ENCODE measurements at regions not wholly inside any gene's neighbourhood (a gene's known extent, or its start where the extent isn't known, plus 50 kb on each side); places are given as distances from the start of the nearest gene placed in this dataset.

DNA sequence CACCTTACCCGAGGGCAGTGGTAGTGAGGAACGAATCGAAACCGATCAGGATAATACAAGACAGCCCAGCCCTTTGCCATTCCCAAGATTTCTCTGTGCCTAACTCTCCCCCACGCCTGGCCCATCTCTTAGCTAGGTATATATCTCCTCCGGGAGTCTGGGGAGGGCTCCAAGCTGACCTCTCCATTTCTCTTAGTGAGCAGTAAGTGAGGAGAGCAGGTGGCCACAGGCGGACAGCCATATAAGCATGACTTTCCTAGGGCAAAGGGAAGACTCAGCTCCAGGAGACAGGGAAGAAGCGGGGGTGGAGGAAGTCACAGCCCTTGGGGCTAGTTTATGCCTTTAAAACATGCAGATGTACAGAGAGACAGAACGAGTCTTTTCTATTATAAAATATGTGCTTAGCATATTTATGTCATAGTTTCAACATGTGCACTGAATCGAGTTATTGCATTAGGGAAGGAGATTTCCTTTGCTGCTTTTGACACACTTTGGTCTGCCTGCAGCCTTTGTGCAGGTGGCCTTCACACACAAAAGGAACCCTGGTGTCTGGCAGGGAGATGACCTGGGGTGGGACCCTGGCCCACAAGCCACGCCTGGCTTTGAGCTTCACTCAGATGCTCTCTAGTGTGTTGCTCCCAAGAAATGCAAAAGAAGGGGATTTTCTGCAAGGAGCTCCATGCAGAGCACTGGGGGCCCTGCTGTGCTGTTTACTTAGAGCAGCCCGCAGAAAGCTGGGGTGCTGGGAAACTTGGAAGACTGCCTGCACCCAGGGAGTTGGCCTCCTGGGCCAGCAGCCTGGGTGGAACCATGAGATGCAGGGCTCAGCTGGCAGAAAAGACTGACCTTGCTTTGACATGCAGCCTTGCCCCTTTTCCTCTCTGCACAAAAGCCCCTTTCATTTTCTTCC lies 613.3 kb downstream of the BCOR start:
- Histone ChIP-seq H3K4me3 (ENCODE audit: low read depth, low read length) (no peak overlapping the region), H3K27me3 (ENCODE audit: control insufficient read depth, insufficient read depth, low read length) (no peaks in the 10 kb centered on the region), H3K36me3 (ENCODE audit: control insufficient read depth, insufficient read depth, low read length) (no peaks in the 10 kb centered on the region)
- no peak for DNase-seq (ENCODE audit: low read depth)
- TF ChIP-seq, protein P1, sequence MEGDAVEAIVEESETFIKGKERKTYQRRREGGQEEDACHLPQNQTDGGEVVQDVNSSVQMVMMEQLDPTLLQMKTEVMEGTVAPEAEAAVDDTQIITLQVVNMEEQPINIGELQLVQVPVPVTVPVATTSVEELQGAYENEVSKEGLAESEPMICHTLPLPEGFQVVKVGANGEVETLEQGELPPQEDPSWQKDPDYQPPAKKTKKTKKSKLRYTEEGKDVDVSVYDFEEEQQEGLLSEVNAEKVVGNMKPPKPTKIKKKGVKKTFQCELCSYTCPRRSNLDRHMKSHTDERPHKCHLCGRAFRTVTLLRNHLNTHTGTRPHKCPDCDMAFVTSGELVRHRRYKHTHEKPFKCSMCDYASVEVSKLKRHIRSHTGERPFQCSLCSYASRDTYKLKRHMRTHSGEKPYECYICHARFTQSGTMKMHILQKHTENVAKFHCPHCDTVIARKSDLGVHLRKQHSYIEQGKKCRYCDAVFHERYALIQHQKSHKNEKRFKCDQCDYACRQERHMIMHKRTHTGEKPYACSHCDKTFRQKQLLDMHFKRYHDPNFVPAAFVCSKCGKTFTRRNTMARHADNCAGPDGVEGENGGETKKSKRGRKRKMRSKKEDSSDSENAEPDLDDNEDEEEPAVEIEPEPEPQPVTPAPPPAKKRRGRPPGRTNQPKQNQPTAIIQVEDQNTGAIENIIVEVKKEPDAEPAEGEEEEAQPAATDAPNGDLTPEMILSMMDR (IDR thresholded peaks at IDR 0.05; ENCODE audit: insufficient read depth, low read length, severe bottlenecking), result no peak
- no peak for FAIRE-seq

DNA sequence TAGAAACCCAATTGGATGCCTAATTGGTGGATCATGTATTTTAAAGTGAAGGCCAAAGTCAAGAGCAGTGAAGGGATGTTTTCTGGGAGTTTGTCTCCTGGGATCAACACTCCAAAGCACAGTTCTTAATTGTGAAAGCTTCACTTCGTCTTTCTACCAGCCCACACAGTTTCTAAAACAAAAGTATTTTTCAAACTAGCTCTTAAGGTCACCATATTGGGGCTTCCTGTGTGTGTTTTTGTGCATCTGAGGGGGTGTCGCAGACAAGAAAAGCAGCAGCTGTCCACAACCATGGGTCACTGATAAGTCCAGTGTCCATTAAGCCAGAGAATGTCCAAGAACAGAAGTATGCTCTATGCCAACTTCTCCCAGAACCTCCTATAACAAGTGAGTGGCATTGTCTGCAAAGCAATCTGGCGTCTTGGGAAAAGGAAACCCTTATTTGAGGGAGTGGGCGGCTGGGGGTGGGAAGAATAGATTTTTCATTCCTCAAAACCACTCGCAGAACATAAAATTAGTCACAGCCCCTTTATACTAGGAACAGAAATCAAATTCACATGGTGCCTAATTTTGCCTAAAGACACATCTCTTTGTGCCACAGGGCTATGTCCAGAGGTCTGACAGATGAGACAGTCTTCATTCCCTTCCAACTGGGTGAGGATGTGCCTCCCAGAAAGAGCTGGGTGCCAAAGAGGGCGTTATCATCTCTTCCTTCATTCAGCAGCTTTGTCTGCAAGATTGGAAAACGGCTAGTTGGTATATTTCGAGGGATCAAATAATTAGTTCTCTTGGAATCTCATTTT lies 610.4 kb downstream of the BCOR start:
- Histone ChIP-seq H3K27me3 (ENCODE audit: control insufficient read depth, insufficient read depth, low read length) (no peaks in the 10 kb centered on the region), H3K4me3 (ENCODE audit: low read depth, low read length) (no peak overlapping the region), H3K36me3 (ENCODE audit: control insufficient read depth, insufficient read depth, low read length) (no peaks in the 10 kb centered on the region)
- DNase-seq (ENCODE audit: low read depth), result no peak
- FAIRE-seq, result no peak
- TF ChIP-seq, protein P1 (IDR thresholded peaks at IDR 0.05; ENCODE audit: insufficient read depth, low read length, severe bottlenecking), result no peak

- FAIRE-seq (no peak), DNase-seq (ENCODE audit: low read depth) (no peak)
- Histone ChIP-seq H3K27me3 (ENCODE audit: control insufficient read depth, insufficient read depth, low read length) (no peaks in the 10 kb centered on the region), H3K4me3 (ENCODE audit: low read depth, low read length) (no peak overlapping the region), H3K36me3 (ENCODE audit: control insufficient read depth, insufficient read depth, low read length) (no peaks in the 10 kb centered on the region)
- TF ChIP-seq, protein P1 (IDR thresholded peaks at IDR 0.05; ENCODE audit: insufficient read depth, low read length, severe bottlenecking), result no peak
These were observed 609.8 kb downstream of the BCOR start for GRCh38 chrX:39487969-39488330.

DNA sequence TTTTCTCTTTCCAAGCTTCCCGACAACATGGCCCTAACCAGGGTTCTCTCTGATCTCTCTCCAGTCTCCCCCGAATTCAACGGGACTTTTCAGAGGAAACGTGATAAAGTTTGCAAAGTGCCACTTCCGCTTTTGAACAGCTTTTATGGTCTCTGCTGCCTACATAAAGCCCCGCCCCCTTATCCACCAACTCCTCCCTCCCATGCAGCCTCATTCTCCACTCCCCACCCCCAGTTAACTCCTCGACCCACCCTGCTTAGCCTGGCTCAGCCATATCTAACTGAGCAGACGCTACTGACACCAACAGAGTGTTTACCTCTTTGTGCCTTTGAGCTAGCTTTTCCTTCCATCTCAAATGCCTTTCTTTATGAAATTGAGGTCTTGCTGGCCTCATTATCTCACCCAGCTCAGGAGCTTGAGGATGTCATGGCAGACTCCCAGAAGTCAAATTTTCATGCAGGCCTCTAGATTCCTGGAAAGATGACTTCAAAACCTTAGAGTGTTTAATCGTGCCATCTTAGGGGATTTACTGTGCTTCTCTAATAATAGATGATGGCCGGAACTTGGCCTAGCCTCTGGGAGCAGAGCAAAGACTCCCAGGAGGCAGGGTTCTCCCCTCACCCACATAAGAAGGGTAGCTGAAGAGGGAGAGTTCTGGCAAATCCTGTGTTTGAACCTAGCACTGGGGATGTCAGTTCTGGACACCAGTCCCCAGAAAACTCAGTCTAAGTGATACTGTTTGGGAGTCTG lies 606.0 kb downstream of the BCOR start:
- DNase-seq (ENCODE audit: low read depth), result no peak
- no peaks in the 10 kb centered on the region for H3K27me3 ChIP-seq (ENCODE audit: control insufficient read depth, insufficient read depth, low read length)
- no peaks in the 10 kb centered on the region for H3K36me3 ChIP-seq (ENCODE audit: control insufficient read depth, insufficient read depth, low read length)
- no peak for FAIRE-seq
- no peak overlapping the region for H3K4me3 ChIP-seq (ENCODE audit: low read depth, low read length)
- TF ChIP-seq, protein P1 (IDR thresholded peaks at IDR 0.05; ENCODE audit: insufficient read depth, low read length, severe bottlenecking), result no peak

GRCh38 chrX:39492497-39493162 lies 605.1 kb downstream of the BCOR start:
- FAIRE-seq (peak; percentile 77), DNase-seq (ENCODE audit: low read depth) (peak; percentile 10)

More at GRCh38 chrX:39492497-39493162, 605.1 kb downstream of the BCOR start:
- no peaks in the 10 kb centered on the region for H3K27me3 ChIP-seq (ENCODE audit: control insufficient read depth, insufficient read depth, low read length)
- H3K4me3 ChIP-seq (ENCODE audit: low read depth, low read length), result no peak overlapping the region
- TF ChIP-seq, protein P1 (IDR thresholded peaks at IDR 0.05; ENCODE audit: insufficient read depth, low read length, severe bottlenecking), result no peak
- no peaks in the 10 kb centered on the region for H3K36me3 ChIP-seq (ENCODE audit: control insufficient read depth, insufficient read depth, low read length)
